ENCODE measurements at regions not wholly inside any gene's neighbourhood (a gene's known extent, or its start where the extent isn't known, plus 50 kb on each side); places are given as distances from the start of the nearest gene placed in this dataset.

- no peak for DNase-seq
Observed at GRCh38 chr1:232518349-232518748, 111.6 kb downstream of the SIPA1L2 start.

DNA sequence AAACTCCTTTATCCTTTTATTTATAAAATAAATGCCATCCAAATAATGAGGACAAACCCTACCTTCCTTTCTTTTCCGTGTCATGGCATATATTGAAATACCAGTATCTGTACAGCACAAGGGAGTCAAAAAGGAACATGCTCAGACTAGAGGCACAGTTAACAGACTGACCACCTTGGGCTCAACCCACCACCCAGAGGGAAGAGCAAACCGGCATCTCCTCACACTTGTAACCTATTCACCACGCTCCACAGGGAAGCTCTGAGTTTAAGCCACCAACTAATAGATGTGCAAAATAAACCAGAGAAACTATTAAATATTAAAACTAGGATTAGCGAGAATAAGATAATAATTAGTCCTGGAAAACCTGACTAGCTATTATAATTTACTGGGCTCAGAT, 112.7 kb downstream of the SIPA1L2 start:
- DNase-seq, result no peak

DNA sequence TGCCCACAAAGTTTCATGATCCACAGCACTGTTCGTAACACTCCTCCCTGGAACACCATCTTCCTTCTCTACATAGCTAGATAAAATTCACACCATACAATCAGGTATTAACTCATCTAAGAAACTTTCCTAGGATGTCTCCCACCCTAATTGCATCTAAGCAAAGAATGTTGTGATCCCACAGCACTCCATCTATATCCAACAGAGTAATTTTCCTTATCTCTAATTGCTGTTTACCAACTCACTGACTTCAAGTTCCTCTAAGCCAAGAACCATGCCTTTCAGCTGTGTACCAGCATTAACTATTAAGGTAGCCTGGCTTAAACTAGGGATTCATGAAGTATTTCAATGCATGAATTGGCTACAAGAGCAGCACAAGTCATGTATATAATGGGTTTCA, 114.2 kb downstream of the SIPA1L2 start:
- no peak for DNase-seq

- DNase-seq, result no peak
Observed at GRCh38 chr1:232512712-232513111, 117.2 kb downstream of the SIPA1L2 start.

DNA sequence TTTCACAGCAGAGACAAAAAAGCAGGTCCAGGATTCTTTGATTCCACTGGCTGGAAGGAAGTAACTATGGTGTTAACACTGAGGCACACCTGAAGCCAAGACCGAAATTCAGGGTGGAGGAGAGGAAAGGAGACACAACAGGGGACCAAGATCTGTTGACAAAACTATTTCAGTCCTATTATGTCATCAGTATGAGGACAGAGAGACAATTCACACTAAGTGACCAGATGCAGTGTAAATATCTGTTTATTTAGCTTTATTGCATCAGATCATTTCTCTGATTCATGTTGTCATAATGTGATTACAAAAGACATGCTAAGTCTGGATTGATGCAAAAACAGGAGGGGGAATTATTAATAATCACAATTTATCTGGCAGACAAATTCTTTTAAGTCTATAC, 118.8 kb downstream of the SIPA1L2 start:
- DNase-seq, result no peak

DNA sequence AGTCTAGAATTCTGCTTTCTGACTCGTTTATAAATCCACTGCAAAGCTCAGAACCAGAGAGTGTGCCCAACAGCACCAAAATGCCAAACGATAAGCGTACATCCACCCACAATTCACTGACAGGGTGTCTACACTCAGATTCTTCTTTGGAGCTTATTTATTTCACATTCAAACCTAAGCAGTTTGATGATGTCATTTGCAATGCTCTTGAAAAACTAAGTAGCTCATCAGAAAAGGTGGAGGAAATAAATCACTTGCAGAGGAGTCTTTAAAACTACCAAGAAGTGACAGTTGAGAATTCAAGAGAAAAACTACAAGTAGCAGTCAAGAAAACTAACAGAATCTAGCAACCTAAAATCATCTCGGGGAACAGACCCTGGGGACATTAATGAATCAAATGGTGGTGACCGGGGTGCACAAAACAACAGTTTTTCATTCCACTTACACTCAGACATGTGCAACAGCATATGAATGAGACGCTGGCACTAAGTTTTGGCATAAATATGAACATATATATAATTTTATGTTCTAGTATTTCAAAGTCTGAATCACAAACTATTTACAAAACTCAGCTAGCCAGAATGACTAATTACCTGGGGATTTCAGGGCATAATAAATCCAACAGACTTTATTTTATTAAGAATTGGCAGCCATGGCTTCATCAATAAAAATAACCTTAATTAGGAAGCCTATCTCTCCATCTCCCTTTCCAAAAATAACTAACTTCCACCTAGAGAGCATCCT, 119.4 kb downstream of the SIPA1L2 start:
- DNase-seq, result no peak

GRCh38 chr1:232509570-232509969, 120.4 kb downstream of the SIPA1L2 start:
- no peak for DNase-seq

GRCh38 chr1:232508130-232508701, 121.7 kb downstream of the SIPA1L2 start:
- no peak for DNase-seq

- no peak for DNase-seq
Observed at GRCh38 chr1:232507571-232507970, 122.4 kb downstream of the SIPA1L2 start.

GRCh38 chr1:232505884-232506283, 124.0 kb downstream of the SIPA1L2 start:
- DNase-seq, result no peak

DNA sequence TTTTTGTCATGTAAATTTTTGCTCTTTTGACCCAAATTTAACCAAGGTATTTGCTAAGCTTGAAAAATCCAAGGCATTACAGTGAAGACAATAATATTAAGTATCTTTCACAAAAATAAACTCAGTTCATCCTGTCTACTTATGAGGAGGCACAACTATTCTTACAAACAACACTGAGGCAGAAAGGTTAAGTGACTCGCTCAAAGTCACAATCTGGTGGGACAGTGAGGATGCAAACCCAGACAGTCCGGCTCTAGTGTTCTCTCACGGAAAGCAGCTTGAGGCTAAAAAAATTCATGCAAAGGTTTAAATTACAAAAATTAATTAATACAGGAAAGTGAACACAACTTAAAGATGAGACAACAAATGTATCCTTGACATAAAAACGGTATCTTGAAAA, 125.3 kb downstream of the SIPA1L2 start:
- DNase-seq, result no peak

DNA sequence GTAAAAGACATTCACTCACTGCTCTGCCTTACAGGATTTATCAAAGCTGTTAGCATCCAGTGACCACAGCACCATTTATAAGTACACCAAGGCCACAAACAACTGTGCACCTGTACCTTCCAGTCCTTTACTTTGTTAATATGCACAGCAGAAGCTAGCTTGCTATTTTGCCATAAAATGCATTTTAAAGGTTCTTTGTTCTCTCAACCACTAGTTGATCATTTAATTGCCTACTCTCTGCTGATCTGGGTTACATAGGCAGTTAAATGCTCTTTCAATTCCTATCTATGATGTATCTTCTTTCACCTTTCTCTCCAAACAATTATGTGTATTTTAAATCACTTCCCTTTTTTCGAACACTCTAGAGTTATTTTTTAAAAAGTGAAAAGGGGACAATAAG, 126.4 kb downstream of the SIPA1L2 start:
- DNase-seq, result no peak

GRCh38 chr1:232501854-232502253, 128.1 kb downstream of the SIPA1L2 start:
- DNase-seq, result no peak

DNA sequence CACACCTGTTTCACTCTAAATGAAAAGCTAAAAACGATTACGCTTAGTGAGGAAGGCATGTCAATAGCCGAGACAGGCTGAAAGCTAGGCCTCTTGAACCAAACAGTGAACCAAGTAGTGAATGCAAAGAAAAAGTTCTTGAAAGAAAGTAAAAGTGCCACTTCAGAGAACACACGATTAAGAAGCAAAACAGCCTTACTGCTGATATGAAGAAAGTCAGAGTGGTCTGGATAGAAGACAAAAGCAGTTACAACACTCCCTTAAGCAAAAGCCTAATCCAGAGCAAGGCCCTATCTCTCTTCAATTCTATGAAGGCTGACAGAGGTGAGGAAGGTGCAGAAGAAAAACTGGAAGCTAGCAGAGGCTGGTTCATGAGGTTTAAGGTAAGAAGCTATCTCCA, 130.7 kb downstream of the SIPA1L2 start:
- no peak for DNase-seq

DNA sequence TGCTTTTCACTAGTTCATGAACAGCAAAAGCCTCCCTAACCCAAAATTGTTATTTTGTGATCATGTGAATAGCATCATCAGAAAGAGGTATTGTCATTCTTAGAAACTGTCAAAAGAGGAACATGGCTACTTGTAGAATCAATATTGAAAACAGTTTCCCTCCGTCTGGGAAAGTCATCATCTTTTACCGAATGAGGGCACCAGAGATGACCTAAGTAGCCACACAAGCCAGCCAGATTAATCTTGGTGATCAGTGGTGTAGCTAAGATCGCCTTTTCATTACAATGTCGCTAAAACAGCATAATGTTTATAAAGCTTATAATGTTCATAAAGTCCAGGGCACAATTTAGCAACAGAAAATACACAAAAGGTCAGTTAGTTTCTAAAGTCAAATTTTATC, 136.1 kb downstream of the SIPA1L2 start:
- DNase-seq, result no peak

- no peak for DNase-seq
Observed at GRCh38 chr1:232489256-232489655, 140.7 kb downstream of the SIPA1L2 start.

GRCh38 chr1:232487236-232487635, 142.7 kb downstream of the SIPA1L2 start:
- DNase-seq, result no peak

- DNase-seq, result no peak
Observed at GRCh38 chr1:232486454-232487207, 143.3 kb downstream of the SIPA1L2 start.

GRCh38 chr1:232486006-232486405, 143.9 kb downstream of the SIPA1L2 start:
- no peak for DNase-seq

DNA sequence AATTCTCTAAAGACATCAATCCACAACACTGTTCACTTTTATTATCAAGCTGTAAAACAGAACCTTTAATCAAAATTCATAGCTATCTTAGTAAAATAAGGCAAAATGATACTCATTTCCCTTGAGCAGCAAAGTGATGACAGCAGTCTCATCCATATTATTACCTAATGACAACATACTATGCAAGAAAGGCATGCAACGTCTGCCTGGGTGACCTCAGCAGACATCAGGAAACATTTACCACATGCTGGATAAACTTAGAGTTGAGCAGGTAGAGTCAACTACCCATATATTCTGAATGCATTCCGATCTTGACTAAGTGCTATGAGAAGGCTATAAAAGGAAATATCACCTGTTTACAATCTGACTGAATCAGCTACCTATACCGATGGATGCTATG, 145.1 kb downstream of the SIPA1L2 start:
- no peak for DNase-seq

- no peak for DNase-seq
Observed at GRCh38 chr1:232483826-232484225, 146.1 kb downstream of the SIPA1L2 start.

DNA sequence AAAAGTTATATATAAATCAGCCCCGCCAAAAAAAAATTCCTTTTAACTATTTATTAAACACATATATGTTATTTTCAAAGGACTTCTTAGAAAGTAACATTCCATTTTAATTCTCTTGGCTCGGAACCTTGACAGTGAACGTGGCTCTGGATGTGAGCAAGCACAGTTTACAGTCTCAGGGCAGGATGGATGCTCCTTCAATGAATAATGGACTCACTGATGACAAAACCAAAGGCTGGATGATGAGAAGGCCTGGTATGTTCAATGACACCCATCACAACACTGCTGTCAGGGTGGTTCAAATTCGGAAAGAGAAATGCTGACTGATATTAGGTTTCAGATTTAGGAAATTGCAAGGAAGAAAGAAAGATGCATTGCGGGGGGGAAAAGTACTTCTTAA, 148.8 kb downstream of the SIPA1L2 start:
- DNase-seq, result no peak

DNA sequence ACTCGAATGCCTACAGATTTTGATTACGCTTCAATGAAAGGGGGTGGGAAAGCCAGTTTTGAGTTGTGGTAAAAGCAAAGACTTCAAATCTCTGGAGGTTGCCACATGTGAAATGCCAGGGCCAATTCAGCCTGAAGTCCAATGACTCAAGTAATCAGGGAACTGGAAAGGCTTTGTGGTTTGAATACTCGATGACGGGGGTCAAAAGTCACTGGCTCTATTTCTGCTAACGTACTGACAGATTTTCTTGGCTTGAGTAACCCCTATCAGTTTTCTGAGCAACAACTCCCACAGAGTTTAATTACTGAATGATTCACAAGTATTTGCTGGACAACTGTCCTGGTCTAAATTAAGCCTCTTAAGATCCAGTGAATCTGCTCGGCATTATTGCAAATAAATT, 152.2 kb downstream of the SIPA1L2 start:
- no peak for DNase-seq

- DNase-seq, result no peak
Observed at GRCh38 chr1:232476538-232476950, 153.4 kb downstream of the SIPA1L2 start.
